ENCODE measurements at regions not wholly inside any gene's neighbourhood (a gene's known extent, or its start where the extent isn't known, plus 50 kb on each side); places are given as distances from the start of the nearest gene placed in this dataset.

- no peak overlapping the region for H3K18ac ChIP-seq (ENCODE audit: extremely low read depth, low read length)
- DNase-seq (ENCODE audit: low read depth in 1 of 2, low spot score in 2 of 2) = no peak
- H3K79me2 ChIP-seq (ENCODE audit: control insufficient read depth in 1 of 2, insufficient read depth in 2 of 2, low read length in 2 of 2) = no peaks in the 10 kb centered on the region
- H4K8ac ChIP-seq (ENCODE audit: extremely low read depth, insufficient read depth, low read length) = no peak overlapping the region
- H4K20me1 ChIP-seq (replicated peaks in 1 of 2; ENCODE audit: control insufficient read depth in 1 of 2, insufficient read depth in 2 of 2, low read length in 2 of 2) = no peaks in the 10 kb centered on the region
- H3K9ac ChIP-seq (replicated peaks in 1 of 4; ENCODE audit: extremely low read depth in 1 of 4, low read depth in 3 of 4, low read length in 3 of 4) = no peak overlapping the region
- ChIA-PET CTCF (ENCODE audit: partially characterized antibody) (no interaction called here), POLR2A (ENCODE audit: partially characterized antibody) (no interaction called here)
- 84% methylated on average over 10 of the region's 10 CpGs; no CpG with 5 or more reads in 1 of the 2 experiments for WGBS, 2 experiments (ENCODE audit: extremely low coverage in 1 of 2, insufficient coverage in 1 of 2, insufficient read length in 1 of 2, insufficient replicate concordance in 2 of 2, low coverage in 1 of 2, low lambda C conversion rate in 2 of 2, missing lambda C conversion rate in 1 of 2)
- H3K27me3 ChIP-seq (replicated peaks in 1 of 4; ENCODE audit: control insufficient read depth in 3 of 4, extremely low read depth in 1 of 4, insufficient read depth in 3 of 4, low read length in 3 of 4) = no peaks in the 10 kb centered on the region; a peak in 1 of 7 replicates
- H3K79me1 ChIP-seq (ENCODE audit: low read depth, low read length) = no peaks in the 10 kb centered on the region
- H3K4me3 ChIP-seq (ENCODE audit: extremely low read depth in 1 of 4, insufficient read depth in 2 of 4, low read depth in 3 of 4, low read length in 4 of 4) = no peak overlapping the region
- no peak overlapping the region for H2AK5ac ChIP-seq (ENCODE audit: low read depth, low read length)
- no peaks in the 10 kb centered on the region for H3K36me3 ChIP-seq (ENCODE audit: control insufficient read depth in 2 of 4, insufficient read depth in 4 of 4, low read length in 3 of 4)
- no peak overlapping the region for H3K56ac ChIP-seq (replicated peaks; ENCODE audit: insufficient read length, low read depth, low read length)
- no peak overlapping the region for H4K91ac ChIP-seq (replicated peaks; ENCODE audit: insufficient read length, low read length)
- no peaks in the 10 kb centered on the region for H3K23me2 ChIP-seq (ENCODE audit: low read depth, low read length)
- H3K4me1 ChIP-seq (replicated peaks in 1 of 4; ENCODE audit: control insufficient read depth in 3 of 4, insufficient read depth in 4 of 4, low read length in 3 of 4) = no peaks in the 10 kb centered on the region
- H3K4ac ChIP-seq (replicated peaks; ENCODE audit: insufficient read length, low read depth, low read length) = no peak overlapping the region
- no peak overlapping the region for H3K23ac ChIP-seq (ENCODE audit: insufficient read length)
- no peak overlapping the region for H2BK12ac ChIP-seq (ENCODE audit: low read depth, low read length)
- no peak overlapping the region for H2BK120ac ChIP-seq (replicated peaks; ENCODE audit: low read depth, low read length)
- H4K5ac ChIP-seq (ENCODE audit: insufficient read length, low read depth, low read length) = no peak overlapping the region
- no peak overlapping the region for H2BK20ac ChIP-seq (ENCODE audit: low read length)
- no peak for FAIRE-seq
- H3K27ac ChIP-seq (ENCODE audit: low read depth, low read length) = no peak overlapping the region
- no peak overlapping the region for H3K4me2 ChIP-seq (ENCODE audit: insufficient read depth in 1 of 2, low read depth in 2 of 2, low read length in 2 of 2)
- no peak overlapping the region for H2BK5ac ChIP-seq (ENCODE audit: low read depth, low read length)
- peak overlapping the region; percentile 54; the same call in 1 of the 2 replicates for H2AFZ ChIP-seq (ENCODE audit: low read length)
- H3K14ac ChIP-seq (ENCODE audit: insufficient read length) = no peak overlapping the region
- H3K9me3 ChIP-seq (ENCODE audit: insufficient read depth in 2 of 2, low read depth in 1 of 2, low read length in 1 of 2) = no peaks in the 10 kb centered on the region
- H2BK15ac ChIP-seq (ENCODE audit: low read length) = no peak overlapping the region
- TF ChIP-seq SIRT6 (IDR thresholded peaks at IDR 0.05; ENCODE audit: low read length) = no peak
- TF ChIP-seq POLR2A (IDR thresholded peaks at IDR 0.05; ENCODE audit: control extremely low read depth in 1 of 2, low read depth in 2 of 2, low read length in 2 of 2) = no peak
- TF ChIP-seq TAF1 (IDR thresholded peaks at IDR 0.05; ENCODE audit: low read depth, low read length) = no peak
- no peak for TF ChIP-seq TBP (IDR thresholded peaks at IDR 0.05; ENCODE audit: low read depth, low read length)
- no peak for TF ChIP-seq SIN3A (conservative IDR thresholded peaks at IDR 0.05 in 1 of 2, IDR thresholded peaks at IDR 0.05 in 1 of 2; ENCODE audit: low read depth in 1 of 2, low read length in 2 of 2)
- no peak for TF ChIP-seq TEAD4 (IDR thresholded peaks at IDR 0.05; ENCODE audit: low read depth, low read length)
- no peak for TF ChIP-seq GABPA (IDR thresholded peaks at IDR 0.05; ENCODE audit: borderline replicate concordance, insufficient read depth, low read length)
- TF ChIP-seq CTBP2 (IDR thresholded peaks at IDR 0.05; ENCODE audit: borderline replicate concordance, insufficient read depth, insufficient read length, low read length) = no peak
- TF ChIP-seq USF2 (IDR thresholded peaks at IDR 0.05; ENCODE audit: low read length) = no peak
- TF ChIP-seq POLR2AphosphoS5 (IDR thresholded peaks at IDR 0.05; ENCODE audit: low read depth, low read length) = no peak
- no peak for TF ChIP-seq E2F6 (IDR thresholded peaks at IDR 0.05)
- TF ChIP-seq TCF12 (IDR thresholded peaks at IDR 0.05; ENCODE audit: low read depth, low read length) = no peak
Observed at GRCh38 chr4:187744911-187745310, 250.7 kb upstream of the ZFP42 start.

Measured in H1 (cell line).